ENCODE measurements at regions not wholly inside any gene's neighbourhood (a gene's known extent, or its start where the extent isn't known, plus 50 kb on each side); places are given as distances from the start of the nearest gene placed in this dataset.
"Not testable (repeated sequence)": the region's sequence is repeated elsewhere in the genome, so short reads cannot be mapped to it uniquely, and the experiment has no call there.

GRCh38 chr2:66145490-66145889 lies 289.4 kb upstream of the MEIS1 start:
- CTCF ChIA-PET, result no interaction called here
- BruUV-seq (replicated peaks), result no TSS peak
- H3K4me1 ChIP-seq (ENCODE audit: insufficient read depth, low read length, poor library complexity, severe bottlenecking), result no peaks in the 10 kb centered on the region

DNA sequence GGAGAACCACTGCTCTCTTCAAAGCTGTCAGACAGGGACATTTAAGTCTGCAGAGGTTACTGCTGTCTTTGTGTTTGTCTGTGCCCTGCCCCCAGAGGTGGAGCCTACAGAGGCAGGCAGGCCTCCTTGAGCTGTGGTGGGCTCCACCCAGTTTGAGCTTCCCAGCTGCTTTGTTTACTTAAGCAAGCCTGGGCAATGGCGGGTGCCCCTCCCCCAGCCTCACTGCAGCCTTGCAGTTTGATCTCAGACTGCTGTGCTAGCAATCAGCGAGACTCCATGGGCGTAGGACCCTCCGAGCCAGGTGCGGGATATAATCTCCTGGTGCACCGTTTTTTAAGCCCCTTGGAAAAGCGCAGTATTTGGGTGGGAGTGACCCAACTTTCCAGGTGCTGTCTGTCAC lies 290.6 kb upstream of the MEIS1 start:
- H3K9me3 ChIP-seq (ENCODE audit: low read depth, low read length, poor library complexity, severe bottlenecking), result not testable (repeated sequence)

More at GRCh38 chr2:66145490-66145889, 289.4 kb upstream of the MEIS1 start:
- no peak for DNase-seq (ENCODE audit: low spot score)
- Histone ChIP-seq H3K36me3 (ENCODE audit: insufficient read depth, low read length, poor library complexity, severe bottlenecking) (no peaks in the 10 kb centered on the region), H3K27me3 (replicated peaks; ENCODE audit: insufficient read depth, low read depth, low read length, poor library complexity) (no peaks in the 10 kb centered on the region), H3K9me3 (ENCODE audit: low read depth, low read length, poor library complexity, severe bottlenecking) (peaks cover 9% of the 10 kb centered on the region), H3K4me3 (ENCODE audit: low read depth, low read length, poor library complexity, severe bottlenecking) (no peak overlapping the region), H3K27ac (ENCODE audit: low read depth, low read length, poor library complexity, severe bottlenecking) (no peak overlapping the region)
- intact Hi-C loops (cut with micrococcal nuclease; ENCODE audit: unreplicated experiment), result no loop called here
- POLR2A ChIA-PET (ENCODE audit: low non-redundant PET), result no interaction called here
- TF ChIP-seq, protein P1, sequence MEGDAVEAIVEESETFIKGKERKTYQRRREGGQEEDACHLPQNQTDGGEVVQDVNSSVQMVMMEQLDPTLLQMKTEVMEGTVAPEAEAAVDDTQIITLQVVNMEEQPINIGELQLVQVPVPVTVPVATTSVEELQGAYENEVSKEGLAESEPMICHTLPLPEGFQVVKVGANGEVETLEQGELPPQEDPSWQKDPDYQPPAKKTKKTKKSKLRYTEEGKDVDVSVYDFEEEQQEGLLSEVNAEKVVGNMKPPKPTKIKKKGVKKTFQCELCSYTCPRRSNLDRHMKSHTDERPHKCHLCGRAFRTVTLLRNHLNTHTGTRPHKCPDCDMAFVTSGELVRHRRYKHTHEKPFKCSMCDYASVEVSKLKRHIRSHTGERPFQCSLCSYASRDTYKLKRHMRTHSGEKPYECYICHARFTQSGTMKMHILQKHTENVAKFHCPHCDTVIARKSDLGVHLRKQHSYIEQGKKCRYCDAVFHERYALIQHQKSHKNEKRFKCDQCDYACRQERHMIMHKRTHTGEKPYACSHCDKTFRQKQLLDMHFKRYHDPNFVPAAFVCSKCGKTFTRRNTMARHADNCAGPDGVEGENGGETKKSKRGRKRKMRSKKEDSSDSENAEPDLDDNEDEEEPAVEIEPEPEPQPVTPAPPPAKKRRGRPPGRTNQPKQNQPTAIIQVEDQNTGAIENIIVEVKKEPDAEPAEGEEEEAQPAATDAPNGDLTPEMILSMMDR (conservative IDR thresholded peaks at IDR 0.05; ENCODE audit: low read depth, low read length), result no peak
- TF ChIP-seq EZH2 (IDR thresholded peaks at IDR 0.05; ENCODE audit: borderline replicate concordance, low read depth, low read length, poor library complexity, severe bottlenecking), result no peak

DNA sequence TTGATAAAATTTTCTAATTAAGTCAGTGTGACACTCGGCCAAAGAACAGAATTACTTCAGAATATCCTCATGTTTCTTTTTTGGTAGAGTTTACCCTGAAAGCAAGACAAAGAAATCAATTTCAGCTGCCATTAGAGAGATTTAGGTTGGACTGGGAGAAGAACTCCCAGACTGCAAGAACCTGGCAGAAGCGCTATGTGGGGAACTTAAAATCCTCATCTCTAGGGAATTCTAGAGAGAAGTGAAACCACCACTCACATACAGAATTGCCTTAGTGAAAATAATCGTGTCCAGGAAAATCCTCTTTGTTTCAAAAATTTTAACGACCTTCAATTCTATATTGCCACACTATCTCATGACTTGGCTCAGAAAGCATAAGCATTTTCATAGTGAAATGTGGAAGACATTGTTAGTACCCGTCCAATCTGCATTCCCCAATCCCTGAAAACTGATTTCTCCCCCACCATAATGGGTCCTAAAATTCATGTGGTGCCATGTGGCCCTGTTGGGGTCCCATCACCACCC lies 297.3 kb upstream of the MEIS1 start:
- no peaks in the 10 kb centered on the region for H3K9me3 ChIP-seq (ENCODE audit: low read depth, low read length, poor library complexity, severe bottlenecking)
- no peaks in the 10 kb centered on the region for H3K27me3 ChIP-seq (replicated peaks; ENCODE audit: insufficient read depth, low read depth, low read length, poor library complexity)
- BruUV-seq (replicated peaks), result no TSS peak
- POLR2A ChIA-PET (ENCODE audit: low non-redundant PET), result interaction anchor here (0.7 kb wide), 1 partner anchor 25 kb away, joined by 4 read pairs; no protein-coding TSS in a partner anchor
- TF ChIP-seq, protein P1 (conservative IDR thresholded peaks at IDR 0.05; ENCODE audit: low read depth, low read length), result no peak
- no peak for TF ChIP-seq EZH2 (IDR thresholded peaks at IDR 0.05; ENCODE audit: borderline replicate concordance, low read depth, low read length, poor library complexity, severe bottlenecking)
- H3K27ac ChIP-seq (ENCODE audit: low read depth, low read length, poor library complexity, severe bottlenecking), result no peak overlapping the region
- H3K36me3 ChIP-seq (ENCODE audit: insufficient read depth, low read length, poor library complexity, severe bottlenecking), result no peaks in the 10 kb centered on the region
- intact Hi-C loops (cut with micrococcal nuclease; ENCODE audit: unreplicated experiment), result no loop called here
- CTCF ChIA-PET, result no interaction called here
- H3K4me3 ChIP-seq (ENCODE audit: low read depth, low read length, poor library complexity, severe bottlenecking), result no peak overlapping the region
- peaks cover 7% of the 10 kb centered on the region for H3K4me1 ChIP-seq (ENCODE audit: insufficient read depth, low read length, poor library complexity, severe bottlenecking)
- no peak for DNase-seq (ENCODE audit: low spot score)

More for the DNA sequence above, 290.6 kb upstream of the MEIS1 start:
- H3K4me1 ChIP-seq (ENCODE audit: insufficient read depth, low read length, poor library complexity, severe bottlenecking); H3K27ac ChIP-seq (ENCODE audit: low read depth, low read length, poor library complexity, severe bottlenecking); H3K4me3 ChIP-seq (ENCODE audit: low read depth, low read length, poor library complexity, severe bottlenecking); POLR2A ChIA-PET (ENCODE audit: low non-redundant PET); CTCF ChIA-PET; H3K27me3 ChIP-seq (replicated peaks; ENCODE audit: insufficient read depth, low read depth, low read length, poor library complexity); BruUV-seq (replicated peaks); DNase-seq (ENCODE audit: low spot score); intact Hi-C loops (cut with micrococcal nuclease; ENCODE audit: unreplicated experiment); H3K36me3 ChIP-seq (ENCODE audit: insufficient read depth, low read length, poor library complexity, severe bottlenecking): not testable (repeated sequence)

DNA sequence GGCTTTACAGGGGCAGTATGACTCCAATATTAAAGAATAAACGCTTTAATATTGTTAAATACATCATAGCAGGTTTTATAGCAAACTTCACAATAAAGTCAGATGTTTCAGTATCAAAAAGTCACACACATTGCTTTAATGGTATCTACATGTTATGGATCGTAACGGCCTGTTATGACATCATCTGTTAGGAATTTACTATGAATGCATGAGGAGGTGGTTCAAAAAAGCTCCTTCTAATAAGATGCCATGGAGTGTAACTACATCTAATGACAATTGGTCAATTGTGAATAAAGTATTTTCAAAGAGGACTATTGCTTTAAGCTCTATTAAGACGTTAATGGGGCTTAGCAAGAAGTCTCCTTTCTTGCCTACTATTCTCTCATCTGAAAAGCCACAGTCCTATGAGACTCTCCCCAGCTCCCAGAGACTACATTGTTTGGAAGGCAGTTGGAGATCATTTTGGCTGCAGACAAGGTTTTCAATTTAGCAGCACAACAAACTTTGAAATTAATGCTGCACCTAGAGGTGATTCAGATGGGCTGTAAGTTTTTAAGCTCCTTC lies 300.7 kb upstream of the MEIS1 start:
- H3K9me3 ChIP-seq (ENCODE audit: low read depth, low read length, poor library complexity, severe bottlenecking), result no peaks in the 10 kb centered on the region
- no peaks in the 10 kb centered on the region for H3K36me3 ChIP-seq (ENCODE audit: insufficient read depth, low read length, poor library complexity, severe bottlenecking)
- BruUV-seq (replicated peaks), result no TSS peak
- H3K27me3 ChIP-seq (replicated peaks; ENCODE audit: insufficient read depth, low read depth, low read length, poor library complexity), result no peaks in the 10 kb centered on the region
- no peak for TF ChIP-seq EZH2 (IDR thresholded peaks at IDR 0.05; ENCODE audit: borderline replicate concordance, low read depth, low read length, poor library complexity, severe bottlenecking)
- TF ChIP-seq, protein P1 (conservative IDR thresholded peaks at IDR 0.05; ENCODE audit: low read depth, low read length), result no peak
- no peak overlapping the region for H3K4me3 ChIP-seq (ENCODE audit: low read depth, low read length, poor library complexity, severe bottlenecking)
- intact Hi-C loops (cut with micrococcal nuclease; ENCODE audit: unreplicated experiment), result no loop called here
- peaks cover 7% of the 10 kb centered on the region for H3K4me1 ChIP-seq (ENCODE audit: insufficient read depth, low read length, poor library complexity, severe bottlenecking)
- H3K27ac ChIP-seq (ENCODE audit: low read depth, low read length, poor library complexity, severe bottlenecking), result no peak overlapping the region
- ChIA-PET POLR2A (ENCODE audit: low non-redundant PET) (no interaction called here), CTCF (no interaction called here)
- peak; percentile 45 for DNase-seq (ENCODE audit: low spot score)
